NAMALWA (cell line): ENCODE measurements at regions not wholly inside any gene's neighbourhood (a gene's known extent, or its start where the extent isn't known, plus 50 kb on each side); places are given as distances from the start of the nearest gene placed in this dataset.
A peak's percentile ranks its signal among the peaks of the same experiment; 100 is the strongest.
"Not testable (repeated sequence)": the region's sequence is repeated elsewhere in the genome, so short reads cannot be mapped to it uniquely, and the experiment has no call there.

ENCODE experiments used
- DNase-seq: peaks from one replicate; pipeline ENCODE4 v3.0.0-alpha.2; 2015; ENCODE audit warnings: low spot score

GRCh38 chr4:42824278-42824977 is 68.1 kb upstream of the GRXCR1 start:
- no peak for DNase-seq

GRCh38 chr4:42821230-42821629 is 71.3 kb upstream of the GRXCR1 start:
- DNase-seq: no peak

- DNase-seq: no peak
These were observed 72.5 kb upstream of the GRXCR1 start for GRCh38 chr4:42819863-42820514.

- no peak for DNase-seq
These were observed 74.6 kb upstream of the GRXCR1 start for GRCh38 chr4:42817913-42818312.

GRCh38 chr4:42816880-42817400 is 75.6 kb upstream of the GRXCR1 start:
- no peak for DNase-seq

- DNase-seq: no peak
These were observed 76.2 kb upstream of the GRXCR1 start for GRCh38 chr4:42816189-42816879.

GRCh38 chr4:42809419-42810084 is 83.0 kb upstream of the GRXCR1 start:
- no peak for DNase-seq

- DNase-seq: no peak
These were observed 86.1 kb upstream of the GRXCR1 start for GRCh38 chr4:42806303-42806835.

GRCh38 chr4:42789041-42789567 is 103.4 kb upstream of the GRXCR1 start:
- no peak for DNase-seq

GRCh38 chr4:42787079-42787463 is 105.4 kb upstream of the GRXCR1 start:
- DNase-seq: no peak

- no peak for DNase-seq
These were observed 106.0 kb upstream of the GRXCR1 start for GRCh38 chr4:42786350-42787078.

GRCh38 chr4:42785817-42786216 is 106.7 kb upstream of the GRXCR1 start:
- DNase-seq: no peak

GRCh38 chr4:42781315-42781714 is 111.2 kb upstream of the GRXCR1 start:
- DNase-seq: no peak

GRCh38 chr4:42778349-42778748 is 114.2 kb upstream of the GRXCR1 start:
- DNase-seq: no peak

- peak; percentile 29 for DNase-seq
These were observed 111.3 kb upstream of the ATP8A1 start for GRCh38 chr4:42768125-42768748.

- DNase-seq: no peak
These were observed 110.8 kb upstream of the ATP8A1 start for GRCh38 chr4:42767669-42768068.

- DNase-seq: no peak
These were observed 104.9 kb upstream of the ATP8A1 start for GRCh38 chr4:42761804-42762203.

- not testable (repeated sequence) for DNase-seq
These were observed 98.1 kb upstream of the ATP8A1 start for GRCh38 chr4:42754965-42755364.

GRCh38 chr4:42751587-42751986 is 94.7 kb upstream of the ATP8A1 start:
- no peak for DNase-seq

- DNase-seq: no peak
These were observed 94.0 kb upstream of the ATP8A1 start for GRCh38 chr4:42750856-42751255.

- DNase-seq: peak; percentile 34
These were observed 93.2 kb upstream of the ATP8A1 start for GRCh38 chr4:42750091-42750490.
